ENCODE measurements at regions not wholly inside any gene's neighbourhood (a gene's known extent, or its start where the extent isn't known, plus 50 kb on each side); places are given as distances from the start of the nearest gene placed in this dataset.

DNA sequence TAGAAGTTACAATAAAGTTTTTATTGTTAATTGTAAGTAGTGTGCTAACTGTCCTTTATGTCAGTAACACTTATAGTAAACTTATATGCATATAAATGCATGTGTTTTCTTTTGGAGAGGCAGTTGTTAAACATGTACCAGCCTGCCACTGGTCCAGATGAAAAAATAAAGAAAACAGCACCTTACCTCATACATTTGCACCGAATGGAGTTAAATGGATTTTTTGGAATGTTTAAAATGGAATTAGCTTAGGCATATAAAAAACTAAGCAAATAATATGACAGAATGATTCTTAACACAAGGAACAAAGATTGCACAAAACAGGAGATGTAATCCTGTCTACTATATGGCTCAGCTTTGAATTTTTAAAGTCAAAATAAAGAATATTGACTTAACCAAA is 50.2 kb upstream of the ALDH1A3 start:
- 90% methylated on average over 1 of the region's 1 CpG; no CpG with 5 or more reads in 1 of the 2 experiments for WGBS, 2 experiments (ENCODE audit: extremely low coverage in 1 of 2, insufficient coverage in 1 of 2, insufficient read length in 1 of 2, insufficient replicate concordance in 2 of 2, low coverage in 1 of 2, low lambda C conversion rate in 2 of 2, missing lambda C conversion rate in 1 of 2)
- Histone ChIP-seq H3K4me2 (ENCODE audit: insufficient read depth in 1 of 2, low read depth in 2 of 2, low read length in 2 of 2) (no peak overlapping the region), H3K4ac (replicated peaks; ENCODE audit: insufficient read length, low read depth, low read length) (no peak overlapping the region), H3K23ac (ENCODE audit: insufficient read length) (no peak overlapping the region), H3K56ac (replicated peaks; ENCODE audit: insufficient read length, low read depth, low read length) (no peak overlapping the region), H2BK5ac (ENCODE audit: low read depth, low read length) (no peak overlapping the region), H3K4me1 (replicated peaks in 1 of 4; ENCODE audit: control insufficient read depth in 3 of 4, insufficient read depth in 4 of 4, low read length in 3 of 4) (no peaks in the 10 kb centered on the region), H3K36me3 (ENCODE audit: control insufficient read depth in 2 of 4, insufficient read depth in 4 of 4, low read length in 3 of 4) (no peaks in the 10 kb centered on the region), H2BK12ac (ENCODE audit: low read depth, low read length) (no peak overlapping the region), H4K20me1 (replicated peaks in 1 of 2; ENCODE audit: control insufficient read depth in 1 of 2, insufficient read depth in 2 of 2, low read length in 2 of 2) (no peaks in the 10 kb centered on the region), H3K23me2 (ENCODE audit: low read depth, low read length) (no peaks in the 10 kb centered on the region), H3K14ac (ENCODE audit: insufficient read length) (no peak overlapping the region), H4K91ac (replicated peaks; ENCODE audit: insufficient read length, low read length) (no peak overlapping the region), H3K79me1 (ENCODE audit: low read depth, low read length) (no peaks in the 10 kb centered on the region), H2AK5ac (ENCODE audit: low read depth, low read length) (no peak overlapping the region), H3K4me3 (ENCODE audit: extremely low read depth in 1 of 4, insufficient read depth in 2 of 4, low read depth in 3 of 4, low read length in 4 of 4) (no peak overlapping the region), H2BK15ac (ENCODE audit: low read length) (no peak overlapping the region), H2BK120ac (replicated peaks; ENCODE audit: low read depth, low read length) (no peak overlapping the region), H2BK20ac (ENCODE audit: low read length) (no peak overlapping the region), H3K27me3 (replicated peaks in 1 of 4; ENCODE audit: control insufficient read depth in 3 of 4, extremely low read depth in 1 of 4, insufficient read depth in 3 of 4, low read length in 3 of 4) (no peaks in the 10 kb centered on the region), H3K79me2 (ENCODE audit: control insufficient read depth in 1 of 2, insufficient read depth in 2 of 2, low read length in 2 of 2) (no peaks in the 10 kb centered on the region), H2AFZ (ENCODE audit: low read length) (no peak overlapping the region), H3K18ac (ENCODE audit: extremely low read depth, low read length) (no peak overlapping the region), H3K9ac (replicated peaks in 1 of 4; ENCODE audit: extremely low read depth in 1 of 4, low read depth in 3 of 4, low read length in 3 of 4) (no peak overlapping the region), H4K5ac (ENCODE audit: insufficient read length, low read depth, low read length) (no peak overlapping the region), H3K9me3 (ENCODE audit: insufficient read depth in 2 of 2, low read depth in 1 of 2, low read length in 1 of 2) (peaks cover 0 to 4% of the 10 kb centered on the region in 2 experiments; a peak in 1 of 4 replicates), H4K8ac (ENCODE audit: extremely low read depth, insufficient read depth, low read length) (no peak overlapping the region), H3K27ac (ENCODE audit: low read depth, low read length) (no peak overlapping the region)
- CTCF ChIA-PET (ENCODE audit: partially characterized antibody): interaction anchor here (1.0 kb wide), 1 partner anchor 39 kb away, joined by 3 read pairs; no protein-coding TSS in a partner anchor
- DNase-seq (ENCODE audit: low read depth in 1 of 2, low spot score in 2 of 2) (no peak), FAIRE-seq (no peak)
- TF ChIP-seq HDAC2 (IDR thresholded peaks at IDR 0.05; ENCODE audit: borderline replicate concordance in 1 of 2, low read depth in 2 of 2, low read length in 2 of 2) (no peak), KDM5A (IDR thresholded peaks at IDR 0.05; ENCODE audit: low read length) (no peak), CREB1 (IDR thresholded peaks at IDR 0.05) (no peak)
- TF ChIP-seq, protein P1, sequence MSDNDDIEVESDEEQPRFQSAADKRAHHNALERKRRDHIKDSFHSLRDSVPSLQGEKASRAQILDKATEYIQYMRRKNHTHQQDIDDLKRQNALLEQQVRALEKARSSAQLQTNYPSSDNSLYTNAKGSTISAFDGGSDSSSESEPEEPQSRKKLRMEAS (IDR thresholded peaks at IDR 0.05): no peak
- POLR2A ChIA-PET (ENCODE audit: partially characterized antibody): no interaction called here

All from H1 (cell line).